ENCODE measurements at regions not wholly inside any gene's neighbourhood (a gene's known extent, or its start where the extent isn't known, plus 50 kb on each side); places are given as distances from the start of the nearest gene placed in this dataset.

DNA sequence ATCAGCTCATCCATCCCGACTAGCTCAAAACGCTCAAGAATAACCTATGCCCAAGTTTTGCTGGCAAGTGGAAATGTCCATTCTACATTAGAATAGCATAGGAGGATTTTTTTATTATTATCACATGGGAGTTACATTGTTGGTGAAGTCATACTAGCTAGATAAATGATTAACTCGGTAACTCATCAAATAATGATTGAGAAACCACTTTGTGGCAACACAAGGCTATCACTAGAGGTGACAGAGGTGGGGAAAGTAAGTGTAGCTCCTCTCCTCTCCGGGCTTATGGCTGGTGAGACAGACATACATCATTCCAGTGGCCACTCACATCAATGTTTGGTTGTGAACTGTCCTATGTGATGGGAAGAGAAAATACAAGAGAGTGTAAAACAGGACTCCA lies 161.6 kb downstream of the ZIC5 start:
- no peaks in the 10 kb centered on the region for H3K79me1 ChIP-seq (ENCODE audit: low read depth, low read length)
- H3K27ac ChIP-seq (ENCODE audit: low read depth, low read length): no peak overlapping the region
- no peak overlapping the region for H4K5ac ChIP-seq (ENCODE audit: insufficient read length, low read depth, low read length)
- H3K4me1 ChIP-seq (replicated peaks in 1 of 4; ENCODE audit: control insufficient read depth in 3 of 4, insufficient read depth in 4 of 4, low read length in 3 of 4): peaks cover 0 to 8% (median 4%) of the 10 kb centered on the region in 4 experiments; a peak in 5 of 7 replicates
- TF ChIP-seq RAD21 (IDR thresholded peaks at IDR 0.05 in 1 of 2, conservative IDR thresholded peaks at IDR 0.05 in 1 of 2; ENCODE audit: low read depth in 2 of 2, low read length in 2 of 2) (no peak), POLR2A (IDR thresholded peaks at IDR 0.05; ENCODE audit: control extremely low read depth in 1 of 2, low read depth in 2 of 2, low read length in 2 of 2) (no peak), TAF7 (optimal IDR thresholded peaks at IDR 0.05; ENCODE audit: borderline replicate concordance, low read depth, low read length) (no peak), BRCA1 (IDR thresholded peaks at IDR 0.05; ENCODE audit: low read depth, low read length) (no peak), SAP30 (IDR thresholded peaks at IDR 0.05; ENCODE audit: insufficient read depth, insufficient replicate concordance, low read length) (no peak)
- H2BK12ac ChIP-seq (ENCODE audit: low read depth, low read length): no peak overlapping the region
- H3K23me2 ChIP-seq (ENCODE audit: low read depth, low read length): no peaks in the 10 kb centered on the region; the same call in 1 of the 2 replicates
- no peak overlapping the region for H3K4ac ChIP-seq (replicated peaks; ENCODE audit: insufficient read length, low read depth, low read length)
- no peak overlapping the region for H4K8ac ChIP-seq (ENCODE audit: extremely low read depth, insufficient read depth, low read length)
- no peak overlapping the region for H3K56ac ChIP-seq (replicated peaks; ENCODE audit: insufficient read length, low read depth, low read length)
- no peak overlapping the region for H2AFZ ChIP-seq (ENCODE audit: low read length)
- 93% methylated on average over 4 of the region's 4 CpGs; no CpG with 5 or more reads in 1 of the 2 experiments for WGBS, 2 experiments (ENCODE audit: extremely low coverage in 1 of 2, insufficient coverage in 1 of 2, insufficient read length in 1 of 2, insufficient replicate concordance in 2 of 2, low coverage in 1 of 2, low lambda C conversion rate in 2 of 2, missing lambda C conversion rate in 1 of 2)
- DNase-seq (ENCODE audit: low read depth in 1 of 2, low spot score in 2 of 2): no peak
- no peaks in the 10 kb centered on the region for H3K27me3 ChIP-seq (replicated peaks in 1 of 4; ENCODE audit: control insufficient read depth in 3 of 4, extremely low read depth in 1 of 4, insufficient read depth in 3 of 4, low read length in 3 of 4)
- H3K79me2 ChIP-seq (ENCODE audit: control insufficient read depth in 1 of 2, insufficient read depth in 2 of 2, low read length in 2 of 2): no peaks in the 10 kb centered on the region
- no peak overlapping the region for H3K4me3 ChIP-seq (ENCODE audit: extremely low read depth in 1 of 4, insufficient read depth in 2 of 4, low read depth in 3 of 4, low read length in 4 of 4)
- H3K9ac ChIP-seq (replicated peaks in 1 of 4; ENCODE audit: extremely low read depth in 1 of 4, low read depth in 3 of 4, low read length in 3 of 4): no peak overlapping the region
- no peaks in the 10 kb centered on the region; a peak in 2 of 8 replicates for H3K36me3 ChIP-seq (ENCODE audit: control insufficient read depth in 2 of 4, insufficient read depth in 4 of 4, low read length in 3 of 4)
- no peak overlapping the region for H2BK120ac ChIP-seq (replicated peaks; ENCODE audit: low read depth, low read length)
- no peaks in the 10 kb centered on the region for H4K20me1 ChIP-seq (replicated peaks in 1 of 2; ENCODE audit: control insufficient read depth in 1 of 2, insufficient read depth in 2 of 2, low read length in 2 of 2)
- no peak overlapping the region for H4K91ac ChIP-seq (replicated peaks; ENCODE audit: insufficient read length, low read length)
- H2BK15ac ChIP-seq (ENCODE audit: low read length): 0 out of 2 replicates have a peak overlapping the region, but pooled peaks have one; percentile 19
- no peak overlapping the region for H2BK5ac ChIP-seq (ENCODE audit: low read depth, low read length)
- no peak overlapping the region for H2BK20ac ChIP-seq (ENCODE audit: low read length)
- H3K14ac ChIP-seq (ENCODE audit: insufficient read length): no peak overlapping the region
- no peak overlapping the region for H3K4me2 ChIP-seq (ENCODE audit: insufficient read depth in 1 of 2, low read depth in 2 of 2, low read length in 2 of 2)
- ChIA-PET CTCF (ENCODE audit: partially characterized antibody) (interaction anchor here (0.8 to 1.7 kb wide), 7 partner anchors 8 to 192 kb away, joined by 3 to 9 read pairs (median 4); no protein-coding TSS in a partner anchor), POLR2A (ENCODE audit: partially characterized antibody) (interaction anchor here (0.8 to 2.0 kb wide), 3 partner anchors 9 to 172 kb away, joined by 3 to 6 read pairs (median 3); partner anchors contain the start of gene ZIC2)
- FAIRE-seq: no peak
- H3K18ac ChIP-seq (ENCODE audit: extremely low read depth, low read length): no peak overlapping the region; the same call in 1 of the 2 replicates
- no peaks in the 10 kb centered on the region for H3K9me3 ChIP-seq (ENCODE audit: insufficient read depth in 2 of 2, low read depth in 1 of 2, low read length in 1 of 2)
- H2AK5ac ChIP-seq (ENCODE audit: low read depth, low read length): no peak overlapping the region
- no peak overlapping the region for H3K23ac ChIP-seq (ENCODE audit: insufficient read length)

Measured in H1 (cell line).